Tibial artery (tissue), 4 donors: ENCODE measurements at regions not wholly inside any gene's neighbourhood (a gene's known extent, or its start where the extent isn't known, plus 50 kb on each side); places are given as distances from the start of the nearest gene placed in this dataset.

ENCODE experiments used
- DNase-seq, 2 donors: peaks; one replicate each; pipeline ENCODE4 v3.0.0-alpha.2; 2019
- H3K27ac ChIP-seq, 2 donors: fragments of 200-600 bp; sonication (generic) in 1 of 2; 1 replicate in 1 of 2; 2 replicates in 1 of 2; pipeline ENCODE4 v1.5.1; 2018 to 2019; ENCODE audit warnings: mild to moderate bottlenecking in 1 of 2
- H3K27me3 ChIP-seq, 2 donors: fragments of 200-600 bp; sonication (generic) in 1 of 2; one replicate each; pipeline versions ENCODE4 v1.5.1 to v1.6.0; 2016 to 2019
- H3K36me3 ChIP-seq, 3 donors: fragments of 200-600 bp; sonication (generic) in 2 of 3; one replicate each; pipeline ENCODE4 v1.5.1; 2016 to 2019; ENCODE audit warnings: mild to moderate bottlenecking in 2 of 3
- H3K4me1 ChIP-seq, 4 donors: fragments of 200-600 bp; sonication (generic) in 2 of 4; 1 replicate in 3 of 4; 2 replicates in 1 of 4; pipeline ENCODE4 v1.5.1; 2016 to 2019
- H3K4me3 ChIP-seq, 2 donors: fragments of 200-600 bp; sonication (generic) in 1 of 2; 1 replicate in 1 of 2; 2 replicates in 1 of 2; pipeline ENCODE4 v1.5.1; 2018 to 2019; ENCODE audit warnings: mild to moderate bottlenecking in 2 of 2
- H3K9me3 ChIP-seq, 3 donors: fragments of 200-600 bp; sonication (generic) in 1 of 3; one replicate each; pipeline ENCODE4 v1.5.1; 2016 to 2019
- intact Hi-C: fragments of 100-400 bp; cut with DNase I; formaldehyde crosslinking; loops from one replicate; pipeline ENCODE4 v1.15.0; 2023; ENCODE audit warnings: low total_unique reads
- TF ChIP-seq, protein P1 (sequence below), 2 experiments: fragments of 200-600 bp in 1 of 2; fragments of 450-650 bp in 1 of 2; IDR thresholded peaks; one replicate each; pipeline ENCODE4 v1.5.1; 2017 to 2019; ENCODE audit warnings: antibody characterized with exemption in 2 of 2, mild to moderate bottlenecking in 1 of 2, moderate library complexity in 1 of 2

DNA sequence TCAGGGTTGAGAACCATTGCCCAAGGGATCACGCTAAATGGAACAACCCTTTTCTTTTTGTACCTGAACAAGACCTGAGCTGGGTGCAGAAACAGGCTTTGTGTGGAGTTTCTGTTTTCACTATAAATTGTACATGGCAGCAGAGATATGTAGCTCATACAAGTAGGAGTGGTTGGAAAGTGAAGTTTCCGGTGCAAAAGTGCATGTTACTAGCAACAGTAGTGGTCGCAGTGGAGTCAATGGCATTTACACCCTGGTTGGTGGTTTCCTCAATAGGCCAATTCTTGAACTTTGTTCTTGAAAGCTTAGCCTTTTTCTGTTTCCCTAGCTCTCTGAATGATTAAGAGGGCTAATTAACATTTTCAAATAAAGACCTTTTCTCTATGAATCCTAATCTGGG lies 170.7 kb downstream of the NEBL start:
- Histone ChIP-seq H3K4me3 (no peak overlapping the region), H3K9me3 (peaks cover 0 to under 1% (median under 1%) of the 10 kb centered on the region in 3 donors), H3K4me1 (no peaks in the 10 kb centered on the region), H3K36me3 (no peaks in the 10 kb centered on the region), H3K27me3 (no peaks in the 10 kb centered on the region), H3K27ac (no peak overlapping the region)
- intact Hi-C loops = no loop called here
- TF ChIP-seq, protein P1, sequence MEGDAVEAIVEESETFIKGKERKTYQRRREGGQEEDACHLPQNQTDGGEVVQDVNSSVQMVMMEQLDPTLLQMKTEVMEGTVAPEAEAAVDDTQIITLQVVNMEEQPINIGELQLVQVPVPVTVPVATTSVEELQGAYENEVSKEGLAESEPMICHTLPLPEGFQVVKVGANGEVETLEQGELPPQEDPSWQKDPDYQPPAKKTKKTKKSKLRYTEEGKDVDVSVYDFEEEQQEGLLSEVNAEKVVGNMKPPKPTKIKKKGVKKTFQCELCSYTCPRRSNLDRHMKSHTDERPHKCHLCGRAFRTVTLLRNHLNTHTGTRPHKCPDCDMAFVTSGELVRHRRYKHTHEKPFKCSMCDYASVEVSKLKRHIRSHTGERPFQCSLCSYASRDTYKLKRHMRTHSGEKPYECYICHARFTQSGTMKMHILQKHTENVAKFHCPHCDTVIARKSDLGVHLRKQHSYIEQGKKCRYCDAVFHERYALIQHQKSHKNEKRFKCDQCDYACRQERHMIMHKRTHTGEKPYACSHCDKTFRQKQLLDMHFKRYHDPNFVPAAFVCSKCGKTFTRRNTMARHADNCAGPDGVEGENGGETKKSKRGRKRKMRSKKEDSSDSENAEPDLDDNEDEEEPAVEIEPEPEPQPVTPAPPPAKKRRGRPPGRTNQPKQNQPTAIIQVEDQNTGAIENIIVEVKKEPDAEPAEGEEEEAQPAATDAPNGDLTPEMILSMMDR (IDR thresholded peaks at IDR 0.05) = no peak
- DNase-seq = no peak

DNA sequence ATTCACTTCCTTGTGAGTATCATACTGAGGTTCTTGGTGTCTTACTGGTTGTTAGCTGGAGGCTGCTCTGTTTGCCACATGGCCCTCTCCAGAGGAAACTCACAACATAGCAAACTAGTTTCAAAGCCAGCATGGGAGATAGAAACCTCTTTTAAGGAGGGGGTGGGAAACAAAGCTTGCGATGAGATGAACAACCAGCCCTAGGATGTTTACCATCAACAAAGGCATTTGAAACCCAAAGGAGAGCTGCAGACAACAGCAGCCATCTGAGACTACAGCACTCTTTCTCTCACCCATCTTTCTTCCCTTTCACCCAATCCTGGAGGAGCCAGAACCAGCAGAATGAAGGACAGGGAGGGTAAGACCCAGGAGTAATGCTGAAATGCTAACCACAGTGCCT lies 182.1 kb downstream of the NEBL start:
- Histone ChIP-seq H3K27ac (no peak overlapping the region), H3K9me3 (no peaks in the 10 kb centered on the region), H3K4me1 (peaks cover 0 to 27% (median 0%) of the 10 kb centered on the region in 4 donors), H3K36me3 (no peaks in the 10 kb centered on the region), H3K4me3 (no peak overlapping the region), H3K27me3 (no peaks in the 10 kb centered on the region)
- DNase-seq = no peak
- intact Hi-C loops = loop anchor here (10.0 kb wide), 1 partner anchor 460 kb away; no protein-coding TSS in a partner anchor
- TF ChIP-seq, protein P1 (IDR thresholded peaks at IDR 0.05) = no peak

DNA sequence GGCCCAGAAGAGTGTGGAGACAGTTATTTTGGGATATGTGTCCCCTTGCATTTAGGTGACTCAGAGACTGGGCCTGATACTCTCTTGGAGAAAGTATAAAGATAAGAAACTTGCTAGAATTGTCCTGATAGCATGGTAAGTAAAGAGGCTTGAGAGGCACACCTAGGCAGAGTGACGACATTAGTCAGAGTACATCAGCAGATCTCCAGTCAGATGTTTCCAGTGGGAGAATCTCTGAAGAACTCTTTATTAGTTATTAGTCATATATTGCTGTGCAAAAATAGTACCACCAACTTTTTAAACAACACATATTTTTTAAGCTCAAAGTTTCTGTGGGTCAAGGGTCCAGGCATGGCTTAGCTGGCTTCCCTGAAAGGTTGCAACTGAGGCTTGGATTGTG lies 182.6 kb downstream of the NEBL start:
- Histone ChIP-seq H3K27me3 (no peaks in the 10 kb centered on the region), H3K9me3 (no peaks in the 10 kb centered on the region), H3K4me1 (peaks cover 0 to 27% (median 0%) of the 10 kb centered on the region in 4 donors), H3K4me3 (no peak overlapping the region), H3K27ac (no peak overlapping the region), H3K36me3 (no peaks in the 10 kb centered on the region)
- no peak for DNase-seq
- intact Hi-C loops = loop anchor here (10.0 kb wide), 1 partner anchor 460 kb away; no protein-coding TSS in a partner anchor
- TF ChIP-seq, protein P1 (IDR thresholded peaks at IDR 0.05) = no peak

GRCh38 chr10:20713420-20713819 lies 183.7 kb downstream of the NEBL start:
- H3K4me1 ChIP-seq = peaks cover 0 to 27% (median 0%) of the 10 kb centered on the region in 4 donors
- H3K36me3 ChIP-seq = no peaks in the 10 kb centered on the region
- DNase-seq = no peak
- H3K27me3 ChIP-seq = no peaks in the 10 kb centered on the region
- TF ChIP-seq, protein P1 (IDR thresholded peaks at IDR 0.05) = no peak
- no peaks in the 10 kb centered on the region for H3K9me3 ChIP-seq
- no peak overlapping the region for H3K4me3 ChIP-seq
- H3K27ac ChIP-seq = no peak overlapping the region
- intact Hi-C loops = loop anchor here (10.0 kb wide), 1 partner anchor 459 kb away; no protein-coding TSS in a partner anchor

GRCh38 chr10:20712774-20713173 lies 184.3 kb downstream of the NEBL start:
- H3K4me3 ChIP-seq = no peak overlapping the region
- H3K4me1 ChIP-seq = peaks cover 0 to 27% (median 0%) of the 10 kb centered on the region in 4 donors
- DNase-seq = no peak

More at GRCh38 chr10:20712774-20713173, 184.3 kb downstream of the NEBL start:
- Histone ChIP-seq H3K9me3 (no peaks in the 10 kb centered on the region), H3K27me3 (no peaks in the 10 kb centered on the region), H3K27ac (no peak overlapping the region), H3K36me3 (no peaks in the 10 kb centered on the region)
- TF ChIP-seq, protein P1 (IDR thresholded peaks at IDR 0.05) = no peak
- intact Hi-C loops = loop anchor here (10.0 kb wide), 1 partner anchor 458 kb away; no protein-coding TSS in a partner anchor
